GM19467 (cell line): ENCODE measurements at regions not wholly inside any gene's neighbourhood (a gene's known extent, or its start where the extent isn't known, plus 50 kb on each side); places are given as distances from the start of the nearest gene placed in this dataset.

Experiments
- ATAC-seq: cut with Tn5 transposase; IDR thresholded peaks from one replicate; pipeline ENCODE4 v1.9.1; 2021; ENCODE audit warnings: mild to moderate bottlenecking, moderate library complexity; ENCODE audit not compliant: unreplicated experiment

GRCh38 chr2:122363885-122364284, 608.4 kb downstream of the TSN start:
- no peak for ATAC-seq

GRCh38 chr2:122366427-122366826, 611.0 kb downstream of the TSN start:
- no peak for ATAC-seq

- no peak for ATAC-seq
These were observed 611.7 kb downstream of the TSN start for GRCh38 chr2:122366969-122367645.

GRCh38 chr2:122367646-122368010, 612.2 kb downstream of the TSN start:
- ATAC-seq, result no peak

DNA sequence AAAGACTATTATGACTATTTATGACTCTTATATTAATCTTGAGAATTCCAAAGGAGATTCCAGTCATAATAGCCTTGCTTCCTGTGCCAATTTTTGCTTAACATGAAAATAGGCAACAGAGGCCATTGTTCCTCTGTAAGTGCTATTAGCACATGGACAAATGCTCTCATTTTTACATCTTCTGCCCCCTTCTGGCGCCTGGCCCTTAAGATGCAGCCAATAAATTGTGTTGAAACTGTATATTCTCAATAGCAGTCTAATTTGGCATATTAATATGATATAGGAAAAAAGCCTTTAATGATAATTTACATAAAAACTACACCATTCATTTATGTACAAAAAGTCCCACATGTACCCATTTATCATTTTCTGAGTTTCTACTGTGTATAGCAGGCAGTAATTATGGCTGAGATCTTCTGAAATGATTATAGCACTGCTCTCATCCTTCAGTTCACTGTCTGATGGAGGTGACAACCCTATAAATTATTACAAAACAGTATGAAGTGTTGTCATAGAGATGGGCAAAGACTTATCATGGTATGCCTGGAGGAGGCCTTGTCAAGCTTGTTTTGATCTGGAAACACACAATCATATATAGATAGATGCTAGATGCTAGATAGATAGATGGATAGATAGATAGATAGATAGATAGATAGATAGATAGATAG, 613.3 kb downstream of the TSN start:
- ATAC-seq, result no peak

DNA sequence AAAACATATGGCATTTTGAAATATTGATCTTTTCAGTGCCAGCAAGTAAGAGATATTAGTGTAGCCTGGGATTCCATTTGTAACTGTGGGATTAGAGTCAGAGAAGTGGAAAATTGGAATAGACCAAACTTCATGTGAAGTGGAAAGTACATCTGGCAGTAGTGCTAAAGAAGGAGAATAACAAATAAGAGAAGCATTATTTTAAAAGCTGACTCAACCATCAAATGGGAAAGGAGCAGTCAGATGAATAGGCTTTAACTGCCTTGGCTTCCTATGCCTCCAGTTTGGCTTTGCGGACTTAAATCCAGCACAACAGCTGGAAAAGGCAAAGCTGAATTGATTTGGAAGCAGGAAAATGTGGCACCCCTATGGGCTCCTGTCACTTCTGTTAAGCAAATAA, 623.1 kb downstream of the TSN start:
- ATAC-seq, result no peak

DNA sequence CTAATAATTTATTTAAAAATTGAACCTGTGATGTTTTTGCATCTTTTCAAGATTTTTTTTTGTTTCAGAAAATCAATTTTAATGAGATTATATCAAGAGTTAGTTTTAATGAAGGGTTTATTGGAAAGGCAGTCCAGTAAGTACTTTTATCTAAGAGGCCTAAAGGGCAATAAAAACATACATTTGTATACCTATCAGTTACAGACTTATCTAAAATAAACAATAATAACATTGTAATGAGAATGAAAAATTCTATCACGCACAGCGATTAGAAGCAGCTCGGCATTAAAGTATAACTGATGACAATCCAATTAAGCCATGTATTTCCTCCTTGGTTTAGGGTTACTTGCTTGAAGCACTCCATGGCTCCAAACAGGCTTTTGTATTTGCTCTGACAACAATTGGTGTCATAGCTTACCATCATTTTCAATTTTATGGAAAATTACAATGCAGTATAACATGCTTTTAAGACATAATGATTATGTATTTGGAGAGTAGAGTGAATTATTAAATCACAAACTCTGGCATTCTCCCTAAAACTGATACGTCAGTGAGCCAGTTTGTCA, 629.4 kb downstream of the TSN start:
- no peak for ATAC-seq

GRCh38 chr2:122388208-122388607, 632.8 kb downstream of the TSN start:
- ATAC-seq, result no peak

- no peak for ATAC-seq
These were observed 634.2 kb downstream of the TSN start for GRCh38 chr2:122389694-122390093.

DNA sequence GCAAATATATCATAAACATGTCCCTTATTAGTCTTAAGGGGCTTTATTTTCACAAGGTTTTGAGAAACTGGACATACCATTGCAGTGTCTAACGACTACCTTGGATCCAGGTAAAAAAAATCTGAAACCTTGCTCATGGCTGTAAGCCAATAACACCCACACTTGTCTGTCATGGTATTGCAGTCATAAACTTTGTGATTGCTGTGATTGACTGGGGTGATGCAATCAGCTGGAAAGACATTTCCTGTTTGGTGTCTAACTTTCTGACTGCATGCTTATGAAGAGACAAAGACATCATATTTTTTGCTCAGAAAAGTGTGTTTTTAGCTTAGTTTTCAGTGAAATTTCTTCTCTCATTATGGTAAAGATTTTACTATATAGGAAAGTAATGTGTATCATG, 635.0 kb downstream of the TSN start:
- ATAC-seq, result no peak

- no peak for ATAC-seq
These were observed 636.3 kb downstream of the TSN start for GRCh38 chr2:122391726-122392125.

DNA sequence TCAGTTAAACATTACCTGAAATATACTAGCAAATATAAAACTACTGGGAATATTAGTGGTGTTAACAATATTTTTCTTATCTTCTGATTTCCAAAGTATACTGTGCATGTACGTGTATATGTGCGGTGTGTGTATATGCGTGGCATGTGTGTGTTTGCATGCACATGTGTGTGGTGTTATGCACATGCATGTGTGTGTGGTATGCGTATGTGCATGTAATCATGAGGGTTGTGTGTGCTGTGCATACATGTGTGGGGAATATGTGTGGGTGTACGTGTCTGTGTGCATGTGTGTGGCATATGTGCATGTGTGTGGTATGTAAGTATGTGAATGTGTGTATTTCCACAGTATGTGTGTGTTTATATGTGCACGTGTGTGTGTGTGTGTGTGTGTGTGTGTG, 640.2 kb downstream of the TSN start:
- ATAC-seq, result no peak

GRCh38 chr2:122411231-122411630, 655.8 kb downstream of the TSN start:
- no peak for ATAC-seq

- ATAC-seq, result no peak
These were observed 656.9 kb downstream of the TSN start for GRCh38 chr2:122412360-122412759.

GRCh38 chr2:122414902-122415301, 659.5 kb downstream of the TSN start:
- ATAC-seq, result no peak

DNA sequence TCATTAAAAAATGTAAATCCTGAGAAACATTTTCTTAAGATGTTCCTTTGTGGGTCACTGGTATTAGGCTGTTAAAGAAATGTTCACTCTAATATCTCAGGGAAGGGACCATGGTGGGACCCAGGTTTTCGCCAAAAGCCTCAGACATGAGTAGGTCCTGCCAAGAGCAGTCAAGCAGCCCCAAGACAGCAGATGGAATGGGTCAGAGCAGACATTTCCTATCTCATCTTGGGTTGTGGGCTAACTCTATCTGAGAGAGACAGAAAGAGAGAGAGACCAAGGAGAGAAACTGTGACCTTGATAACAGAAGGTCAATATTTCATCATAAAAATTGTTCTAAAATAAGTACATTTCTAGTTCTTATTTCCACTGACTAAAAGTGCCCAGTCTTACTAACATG, 661.7 kb downstream of the TSN start:
- ATAC-seq, result no peak

GRCh38 chr2:122421775-122422174, 666.3 kb downstream of the TSN start:
- no peak for ATAC-seq

- no peak for ATAC-seq
These were observed 667.0 kb downstream of the TSN start for GRCh38 chr2:122422384-122422991.

DNA sequence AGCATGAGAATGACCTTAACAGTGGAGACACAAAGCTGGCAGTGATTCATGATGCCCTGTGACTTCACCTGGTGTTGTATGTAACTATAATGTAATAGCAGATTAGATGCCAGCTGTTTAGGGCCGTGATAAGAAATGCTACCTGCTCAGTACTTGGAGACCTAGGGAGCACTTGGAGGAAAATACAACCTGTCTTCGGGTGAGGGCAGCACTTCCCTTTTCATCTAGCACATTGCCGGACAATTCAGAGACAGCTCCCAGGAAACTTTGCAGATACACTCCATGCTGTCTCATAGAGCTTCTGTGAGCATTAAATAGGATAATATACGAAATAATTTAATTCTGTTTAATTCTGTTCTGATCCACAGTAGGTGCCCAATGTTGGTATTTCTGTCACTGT, 668.5 kb downstream of the TSN start:
- no peak for ATAC-seq

GRCh38 chr2:122433123-122433754, 677.8 kb downstream of the TSN start:
- ATAC-seq, result no peak

- ATAC-seq, result no peak
These were observed 689.6 kb downstream of the TSN start for GRCh38 chr2:122445003-122445402.

GRCh38 chr2:122446761-122447160, 691.3 kb downstream of the TSN start:
- ATAC-seq, result no peak
